Neural cell (in vitro differentiated cells): ENCODE measurements at regions not wholly inside any gene's neighbourhood (a gene's known extent, or its start where the extent isn't known, plus 50 kb on each side); places are given as distances from the start of the nearest gene placed in this dataset.

Experiments
- H2AFZ ChIP-seq: fragments of 200-600, 300-800 bp; sonication (generic), shearing (Covaris generic); 2 replicates; pipeline ENCODE4 v1.6.0; 2014; ENCODE audit warnings: low read depth, mild to moderate bottlenecking, antibody characterized with exemption, low read length, moderate library complexity
- H3F3A ChIP-seq: fragments of 200-600 bp; shearing (Covaris generic); 2 replicates; pipeline ENCODE4 v1.6.1; 2016; ENCODE audit warnings: mild to moderate bottlenecking, moderate library complexity, mixed read lengths, antibody characterized with exemption, low read length; ENCODE audit not compliant: insufficient read depth, poor library complexity, severe bottlenecking
- H3K27ac ChIP-seq: fragments of 200-600, 300-800 bp; sonication (generic), shearing (Covaris generic); 2 replicates; pipeline ENCODE4 v1.5.1; 2014; ENCODE audit warnings: mild to moderate bottlenecking, low read length, moderate library complexity
- H3K27me3 ChIP-seq: fragments of 300-800, 200-600 bp; sonication (generic), shearing (Covaris generic); 2 replicates; pipeline ENCODE4 v1.6.0; 2014; ENCODE audit warnings: mild to moderate bottlenecking, low read depth, low read length, moderate library complexity; ENCODE audit not compliant: insufficient read depth
- H3K36me3 ChIP-seq: fragments of 300-800, 200-600 bp; sonication (generic), shearing (Covaris generic); 2 replicates; pipeline ENCODE4 v1.5.1; 2014; ENCODE audit warnings: mild to moderate bottlenecking, antibody characterized with exemption, low read length, moderate library complexity; ENCODE audit not compliant: insufficient read depth
- H3K4me2 ChIP-seq: fragments of 300-800, 200-600 bp; sonication (generic), shearing (Covaris generic); 2 replicates; pipeline ENCODE4 v1.6.0; 2014; ENCODE audit warnings: mild to moderate bottlenecking, low read length
- H3K4me3 ChIP-seq: fragments of 300-800, 200-600 bp; sonication (generic), shearing (Covaris generic); 2 replicates; pipeline ENCODE4 v1.5.1; 2014; ENCODE audit warnings: mild to moderate bottlenecking, low read length, moderate library complexity
- H3K79me2 ChIP-seq: fragments of 200-600 bp; shearing (Covaris generic); replicated peaks from 2 replicates; pipeline ENCODE4 v1.6.0; 2014; ENCODE audit warnings: mild to moderate bottlenecking, low read length, moderate library complexity; ENCODE audit not compliant: insufficient read depth
- H3K9ac ChIP-seq: fragments of 300-800, 200-600 bp; sonication (generic), shearing (Covaris generic); 2 replicates; pipeline ENCODE4 v1.6.1; 2016; ENCODE audit warnings: mild to moderate bottlenecking, low read length, mixed read lengths
- H3K9me2 ChIP-seq: fragments of 200-600 bp; shearing (Covaris generic); 2 replicates; pipeline ENCODE4 v1.6.1; 2016; ENCODE audit warnings: mild to moderate bottlenecking, low read length, mixed read lengths; ENCODE audit not compliant: insufficient read depth
- H3K9me3 ChIP-seq: fragments of 200-600, 300-800 bp; sonication (generic), shearing (Covaris generic); 2 replicates; pipeline ENCODE4 v1.6.1; 2016; ENCODE audit warnings: mild to moderate bottlenecking, mixed run types, low read length, moderate library complexity, mixed read lengths
- H4K20me1 ChIP-seq: fragments of 200-600 bp; shearing (Covaris generic); 2 replicates; pipeline ENCODE4 v1.6.1; 2016; ENCODE audit warnings: mild to moderate bottlenecking, mixed run types; ENCODE audit not compliant: insufficient read depth
- EP300 ChIP-seq: fragments of 450-650 bp; conservative IDR thresholded peaks from 2 replicates; pipeline ENCODE4 v1.6.1; 2014; ENCODE audit warnings: antibody characterized with exemption, mild to moderate bottlenecking, moderate library complexity; ENCODE audit not compliant: poor library complexity, severe bottlenecking
- EZH2 ChIP-seq: fragments of 200-600, 300-800 bp; shearing (Covaris generic), sonication (generic); IDR thresholded peaks from 2 replicates; pipeline ENCODE4 v1.6.1; 2014; ENCODE audit warnings: antibody characterized with exemption, low read length, borderline replicate concordance, mild to moderate bottlenecking; ENCODE audit not compliant: insufficient read depth, poor library complexity, severe bottlenecking
- MXI1 ChIP-seq: fragments of 450-650 bp; conservative IDR thresholded peaks from 2 replicates; pipeline ENCODE4 v1.6.1; 2014; ENCODE audit warnings: antibody characterized with exemption, mild to moderate bottlenecking; ENCODE audit not compliant: poor library complexity, severe bottlenecking
- RAD21 ChIP-seq: fragments of 450-650 bp; conservative IDR thresholded peaks from 2 replicates; pipeline ENCODE4 v1.6.1; 2014; ENCODE audit warnings: antibody characterized with exemption, mild to moderate bottlenecking, moderate library complexity
- REST ChIP-seq: IDR thresholded peaks from 2 replicates; pipeline ENCODE4 v1.6.1; 2012; ENCODE audit warnings: borderline replicate concordance
- SMC3 ChIP-seq: fragments of 450-650 bp; conservative IDR thresholded peaks from 2 replicates; pipeline ENCODE4 v1.6.1; 2014; ENCODE audit warnings: antibody characterized with exemption, mild to moderate bottlenecking, moderate library complexity; ENCODE audit not compliant: poor library complexity
- TAF1 ChIP-seq: IDR thresholded peaks from 2 replicates; pipeline ENCODE4 v1.6.1; 2012; ENCODE audit warnings: low read depth
- TF ChIP-seq, protein P1 (sequence below): fragments of 450-650 bp; IDR thresholded peaks from 2 replicates; pipeline ENCODE4 v1.5.1; 2014; ENCODE audit warnings: antibody characterized with exemption, mild to moderate bottlenecking, moderate library complexity; ENCODE audit not compliant: poor library complexity, severe bottlenecking

- H4K20me1 ChIP-seq: no peaks in the 10 kb centered on the region
- no peaks in the 10 kb centered on the region for H3K36me3 ChIP-seq
- H3K27ac ChIP-seq: no peak overlapping the region
- H3K9ac ChIP-seq: no peak overlapping the region
- no peak overlapping the region for H2AFZ ChIP-seq
- no peaks in the 10 kb centered on the region for H3K79me2 ChIP-seq
- no peak overlapping the region for H3K4me3 ChIP-seq
- H3K9me2 ChIP-seq: no peaks in the 10 kb centered on the region
- no peak overlapping the region for H3K4me2 ChIP-seq
- no peaks in the 10 kb centered on the region for H3K27me3 ChIP-seq
- no peaks in the 10 kb centered on the region for H3F3A ChIP-seq
- H3K9me3 ChIP-seq: no peaks in the 10 kb centered on the region
- TF ChIP-seq, protein P1, sequence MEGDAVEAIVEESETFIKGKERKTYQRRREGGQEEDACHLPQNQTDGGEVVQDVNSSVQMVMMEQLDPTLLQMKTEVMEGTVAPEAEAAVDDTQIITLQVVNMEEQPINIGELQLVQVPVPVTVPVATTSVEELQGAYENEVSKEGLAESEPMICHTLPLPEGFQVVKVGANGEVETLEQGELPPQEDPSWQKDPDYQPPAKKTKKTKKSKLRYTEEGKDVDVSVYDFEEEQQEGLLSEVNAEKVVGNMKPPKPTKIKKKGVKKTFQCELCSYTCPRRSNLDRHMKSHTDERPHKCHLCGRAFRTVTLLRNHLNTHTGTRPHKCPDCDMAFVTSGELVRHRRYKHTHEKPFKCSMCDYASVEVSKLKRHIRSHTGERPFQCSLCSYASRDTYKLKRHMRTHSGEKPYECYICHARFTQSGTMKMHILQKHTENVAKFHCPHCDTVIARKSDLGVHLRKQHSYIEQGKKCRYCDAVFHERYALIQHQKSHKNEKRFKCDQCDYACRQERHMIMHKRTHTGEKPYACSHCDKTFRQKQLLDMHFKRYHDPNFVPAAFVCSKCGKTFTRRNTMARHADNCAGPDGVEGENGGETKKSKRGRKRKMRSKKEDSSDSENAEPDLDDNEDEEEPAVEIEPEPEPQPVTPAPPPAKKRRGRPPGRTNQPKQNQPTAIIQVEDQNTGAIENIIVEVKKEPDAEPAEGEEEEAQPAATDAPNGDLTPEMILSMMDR: no peak
- TF ChIP-seq REST (no peak), MXI1 (no peak), RAD21 (no peak), EZH2 (no peak), SMC3 (no peak), TAF1 (no peak)
Observed at GRCh38 chr5:109597893-109598292, 91.8 kb upstream of the MAN2A1 start.

DNA sequence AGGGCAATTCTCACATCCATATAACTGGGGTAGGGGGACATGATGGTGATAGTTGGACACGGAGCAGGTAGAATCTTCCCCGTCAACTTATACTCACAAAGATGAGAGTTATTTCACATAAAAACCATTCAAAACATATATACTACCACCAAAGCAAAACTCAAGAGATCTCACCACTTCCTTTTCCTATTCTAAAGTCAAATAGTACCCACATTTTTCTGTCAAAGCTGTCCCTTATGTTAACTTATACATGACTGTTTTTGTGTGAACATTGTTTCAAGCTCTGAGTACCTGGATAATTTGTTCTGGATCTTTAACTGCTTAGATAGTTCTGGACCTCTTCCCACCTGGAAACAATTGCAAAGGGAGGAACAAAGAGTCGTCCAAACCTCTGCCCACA is 95.5 kb upstream of the MAN2A1 start:
- Histone ChIP-seq H3K79me2 (no peaks in the 10 kb centered on the region), H3K27me3 (no peaks in the 10 kb centered on the region), H3K4me2 (no peak overlapping the region), H3K4me3 (no peak overlapping the region), H3K9ac (no peak overlapping the region), H3K9me3 (no peaks in the 10 kb centered on the region), H3F3A (no peaks in the 10 kb centered on the region), H4K20me1 (no peaks in the 10 kb centered on the region), H3K36me3 (no peaks in the 10 kb centered on the region), H3K9me2 (no peaks in the 10 kb centered on the region), H3K27ac (no peak overlapping the region), H2AFZ (no peak overlapping the region)
- TF ChIP-seq, protein P1: no peak
- no peak for TF ChIP-seq RAD21
- no peak for TF ChIP-seq SMC3
- no peak for TF ChIP-seq MXI1
- no peak for TF ChIP-seq EP300
- TF ChIP-seq TAF1: no peak
- no peak for TF ChIP-seq EZH2
